ENCODE measurements at regions not wholly inside any gene's neighbourhood (a gene's known extent, or its start where the extent isn't known, plus 50 kb on each side); places are given as distances from the start of the nearest gene placed in this dataset.

DNA sequence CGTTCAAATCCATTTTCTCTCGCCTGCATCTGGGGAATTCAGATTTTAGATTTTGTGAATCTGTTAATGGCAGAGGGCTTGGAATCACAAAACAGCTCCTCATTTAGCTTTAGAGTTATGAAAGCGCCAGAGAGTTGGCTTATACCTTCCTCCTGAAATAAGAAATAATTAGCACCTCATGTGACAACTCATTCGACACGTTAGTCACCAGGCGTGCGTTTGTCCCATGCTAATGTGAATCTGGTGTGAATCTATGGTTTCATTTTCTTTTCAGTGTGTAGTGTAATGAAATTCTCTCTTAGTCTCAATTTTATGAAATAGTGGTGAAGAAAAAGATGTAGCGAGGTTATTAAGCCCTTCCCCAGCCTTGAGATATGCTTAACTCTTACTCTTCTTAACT, 89.4 kb downstream of the EDEM1 start:
- no peak for DNase-seq
- H3K4me1 ChIP-seq, result no peaks in the 10 kb centered on the region
- 93% methylated on average over 8 of the region's 8 CpGs for WGBS, 2 donors

DNA sequence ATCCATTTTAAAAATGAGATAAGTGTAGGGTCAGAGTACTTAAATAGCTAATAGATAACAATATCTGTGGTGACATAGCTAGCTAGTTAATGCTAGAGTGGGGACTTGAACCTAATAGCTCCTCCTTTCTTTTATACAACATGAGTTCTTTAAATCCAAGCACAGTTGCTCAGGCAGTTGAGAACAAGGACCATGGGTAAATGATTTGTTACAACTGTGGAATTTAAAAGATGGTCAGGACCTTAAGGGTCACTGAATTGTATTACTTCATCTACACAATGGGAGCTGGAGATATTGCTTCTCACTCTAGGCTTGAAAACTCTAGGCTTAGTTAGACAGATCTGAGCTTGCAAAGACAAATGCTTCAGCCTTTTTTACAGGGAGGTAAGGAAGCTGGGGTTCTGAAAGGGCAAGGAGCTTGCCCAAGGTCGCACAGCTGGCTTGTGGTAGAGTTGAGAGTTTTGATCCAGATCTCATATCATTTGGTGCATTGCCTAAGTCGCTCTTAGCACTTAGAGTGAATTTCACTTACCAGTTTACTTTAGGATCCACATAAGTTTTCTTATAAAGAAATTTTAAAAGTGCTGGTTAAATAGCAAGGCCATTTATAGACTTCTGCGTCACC, 90.2 kb downstream of the EDEM1 start:
- intact Hi-C loops (cut with DNase I), result no loop called here
- H3K4me1 ChIP-seq, result no peaks in the 10 kb centered on the region
- H3K9me3 ChIP-seq, result no peaks in the 10 kb centered on the region
- H3K27ac ChIP-seq, result no peak overlapping the region
- 93% methylated on average over 3 of the region's 3 CpGs for WGBS, 2 donors
- no peak overlapping the region for H3K4me3 ChIP-seq (replicated peaks in 1 of 3)
- no peak for DNase-seq
- H3K27me3 ChIP-seq, result no peaks in the 10 kb centered on the region
- TF ChIP-seq POLR2A (IDR thresholded peaks at IDR 0.05) (no peak), CTCF (IDR thresholded peaks at IDR 0.05) (no peak)
- no peaks in the 10 kb centered on the region for H3K36me3 ChIP-seq

More for the DNA sequence above, 89.4 kb downstream of the EDEM1 start:
- Histone ChIP-seq H3K27ac (no peak overlapping the region), H3K9me3 (no peaks in the 10 kb centered on the region), H3K36me3 (no peaks in the 10 kb centered on the region), H3K27me3 (no peaks in the 10 kb centered on the region), H3K4me3 (replicated peaks in 1 of 3) (no peak overlapping the region)
- intact Hi-C loops (cut with DNase I), result no loop called here
- TF ChIP-seq CTCF (IDR thresholded peaks at IDR 0.05) (no peak), POLR2A (IDR thresholded peaks at IDR 0.05) (no peak)

GRCh38 chr3:5278666-5279065, 91.2 kb downstream of the EDEM1 start:
- no peaks in the 10 kb centered on the region for H3K4me1 ChIP-seq
- no peak for DNase-seq
- no peaks in the 10 kb centered on the region for H3K27me3 ChIP-seq
- H3K9me3 ChIP-seq, result no peaks in the 10 kb centered on the region
- no peaks in the 10 kb centered on the region for H3K36me3 ChIP-seq
- H3K4me3 ChIP-seq (replicated peaks in 1 of 3), result no peak overlapping the region
- intact Hi-C loops (cut with DNase I), result no loop called here
- TF ChIP-seq CTCF (IDR thresholded peaks at IDR 0.05), result no peak
- TF ChIP-seq POLR2A (IDR thresholded peaks at IDR 0.05), result no peak
- no peak overlapping the region for H3K27ac ChIP-seq

DNA sequence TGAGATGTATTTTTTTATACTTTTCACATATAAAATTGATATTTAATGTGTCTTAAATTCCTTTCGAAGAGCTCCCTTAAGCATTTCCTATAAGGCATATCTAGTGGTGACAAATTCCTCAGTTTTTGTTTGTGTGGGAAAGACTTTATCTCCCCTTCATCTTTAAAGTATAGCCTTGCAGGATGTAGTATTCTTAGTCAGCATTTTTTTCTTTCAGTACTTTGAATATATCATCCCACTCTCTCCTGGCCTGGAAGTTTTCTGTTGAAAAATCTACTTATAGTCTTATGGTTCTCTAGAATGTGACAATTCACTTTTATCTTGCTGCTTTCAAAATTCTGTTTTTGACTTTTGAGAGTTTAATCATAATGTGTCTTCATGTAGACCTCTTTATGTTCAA, 95.2 kb downstream of the EDEM1 start:
- Histone ChIP-seq H3K27me3 (no peaks in the 10 kb centered on the region), H3K27ac (no peak overlapping the region), H3K4me3 (replicated peaks in 1 of 3) (no peak overlapping the region), H3K9me3 (no peaks in the 10 kb centered on the region), H3K4me1 (no peaks in the 10 kb centered on the region), H3K36me3 (no peaks in the 10 kb centered on the region)
- no peak for DNase-seq
- intact Hi-C loops (cut with DNase I), result no loop called here
- 97 to 100% methylated on average over 1 of the region's 1 CpG for WGBS, 2 donors
- TF ChIP-seq POLR2A (IDR thresholded peaks at IDR 0.05), result no peak
- TF ChIP-seq CTCF (IDR thresholded peaks at IDR 0.05), result no peak

DNA sequence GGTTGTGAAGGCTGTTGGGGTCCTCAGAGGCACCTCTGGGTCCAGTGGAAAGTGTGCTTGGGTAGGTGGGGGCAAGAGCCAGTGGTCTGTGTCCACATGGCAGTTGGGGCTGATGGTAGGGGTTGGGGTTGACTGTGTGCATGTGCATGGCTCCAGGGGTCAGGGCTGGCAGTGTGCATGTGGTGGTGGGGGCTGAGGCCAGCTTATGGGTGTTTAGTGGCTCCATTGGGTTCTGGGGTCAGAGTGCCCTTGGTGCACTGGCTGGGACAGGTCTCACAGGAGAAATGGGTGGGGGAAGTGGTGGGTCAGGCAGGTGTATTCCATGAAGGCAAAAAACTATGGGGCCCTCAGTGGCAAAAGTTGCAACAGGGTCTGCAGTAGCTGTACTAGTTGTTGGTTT, 97.9 kb downstream of the EDEM1 start:
- no peak for DNase-seq
- Histone ChIP-seq H3K27ac (no peak overlapping the region), H3K9me3 (no peaks in the 10 kb centered on the region), H3K4me3 (replicated peaks in 1 of 3) (no peak overlapping the region), H3K4me1 (no peaks in the 10 kb centered on the region), H3K36me3 (no peaks in the 10 kb centered on the region), H3K27me3 (no peaks in the 10 kb centered on the region)
- TF ChIP-seq CTCF (IDR thresholded peaks at IDR 0.05), result no peak
- no peak for TF ChIP-seq POLR2A (IDR thresholded peaks at IDR 0.05)
- intact Hi-C loops (cut with DNase I), result no loop called here
